ENCODE measurements at regions not wholly inside any gene's neighbourhood (a gene's known extent, or its start where the extent isn't known, plus 50 kb on each side); places are given as distances from the start of the nearest gene placed in this dataset.

- no peak overlapping the region for H2AFZ ChIP-seq (ENCODE audit: low read length, unreplicated experiment)
- peaks cover 14% of the 10 kb centered on the region for H3K4me1 ChIP-seq (ENCODE audit: control insufficient read depth, insufficient read depth, low read length, unreplicated experiment)
- H3K79me2 ChIP-seq (ENCODE audit: control insufficient read depth, insufficient read depth, low read length, unreplicated experiment), result no peaks in the 10 kb centered on the region
- no peak overlapping the region for H3K27ac ChIP-seq (ENCODE audit: low read depth, low read length)
- H3K36me3 ChIP-seq (ENCODE audit: insufficient read depth, low read length), result no peaks in the 10 kb centered on the region
- H3K4me3 ChIP-seq (ENCODE audit: low read depth, low read length), result no peak overlapping the region
- peaks cover 4% of the 10 kb centered on the region; the same call in 1 of the 2 replicates for H3K27me3 ChIP-seq (ENCODE audit: insufficient read depth, low read length)
Observed at GRCh38 chr16:86378831-86379504, 131.4 kb upstream of the FOXF1 start.

GRCh38 chr16:86379505-86379846, 130.9 kb upstream of the FOXF1 start:
- Histone ChIP-seq H3K4me1 (ENCODE audit: control insufficient read depth, insufficient read depth, low read length, unreplicated experiment) (peaks cover 18% of the 10 kb centered on the region), H3K27me3 (ENCODE audit: insufficient read depth, low read length) (peaks cover 4% of the 10 kb centered on the region; the same call in 1 of the 2 replicates), H3K27ac (ENCODE audit: low read depth, low read length) (no peak overlapping the region), H3K4me3 (ENCODE audit: low read depth, low read length) (no peak overlapping the region), H3K36me3 (ENCODE audit: insufficient read depth, low read length) (no peaks in the 10 kb centered on the region), H2AFZ (ENCODE audit: low read length, unreplicated experiment) (no peak overlapping the region), H3K79me2 (ENCODE audit: control insufficient read depth, insufficient read depth, low read length, unreplicated experiment) (no peaks in the 10 kb centered on the region)

- H2AFZ ChIP-seq (ENCODE audit: low read length, unreplicated experiment), result no peak overlapping the region
- peaks cover 18% of the 10 kb centered on the region for H3K4me1 ChIP-seq (ENCODE audit: control insufficient read depth, insufficient read depth, low read length, unreplicated experiment)
- H3K79me2 ChIP-seq (ENCODE audit: control insufficient read depth, insufficient read depth, low read length, unreplicated experiment), result no peaks in the 10 kb centered on the region
- H3K27ac ChIP-seq (ENCODE audit: low read depth, low read length), result no peak overlapping the region
- peaks cover 4% of the 10 kb centered on the region; the same call in 1 of the 2 replicates for H3K27me3 ChIP-seq (ENCODE audit: insufficient read depth, low read length)
- no peak overlapping the region for H3K4me3 ChIP-seq (ENCODE audit: low read depth, low read length)
- no peaks in the 10 kb centered on the region for H3K36me3 ChIP-seq (ENCODE audit: insufficient read depth, low read length)
Observed at GRCh38 chr16:86380030-86380429, 130.3 kb upstream of the FOXF1 start.

- Histone ChIP-seq H3K79me2 (ENCODE audit: control insufficient read depth, insufficient read depth, low read length, unreplicated experiment) (no peaks in the 10 kb centered on the region), H3K4me1 (ENCODE audit: control insufficient read depth, insufficient read depth, low read length, unreplicated experiment) (peaks cover 10% of the 10 kb centered on the region), H3K27ac (ENCODE audit: low read depth, low read length) (no peak overlapping the region), H3K4me3 (ENCODE audit: low read depth, low read length) (no peak overlapping the region), H3K27me3 (ENCODE audit: insufficient read depth, low read length) (peaks cover 2% of the 10 kb centered on the region; the same call in 1 of the 2 replicates), H2AFZ (ENCODE audit: low read length, unreplicated experiment) (no peak overlapping the region), H3K36me3 (ENCODE audit: insufficient read depth, low read length) (no peaks in the 10 kb centered on the region)
Observed at GRCh38 chr16:86381491-86381890, 128.8 kb upstream of the FOXF1 start.

- no peaks in the 10 kb centered on the region for H3K36me3 ChIP-seq (ENCODE audit: insufficient read depth, low read length)
- H3K79me2 ChIP-seq (ENCODE audit: control insufficient read depth, insufficient read depth, low read length, unreplicated experiment), result no peaks in the 10 kb centered on the region
- peaks cover 16% of the 10 kb centered on the region for H3K4me1 ChIP-seq (ENCODE audit: control insufficient read depth, insufficient read depth, low read length, unreplicated experiment)
- H2AFZ ChIP-seq (ENCODE audit: low read length, unreplicated experiment), result no peak overlapping the region
- H3K27ac ChIP-seq (ENCODE audit: low read depth, low read length), result no peak overlapping the region
- no peak overlapping the region for H3K4me3 ChIP-seq (ENCODE audit: low read depth, low read length)
- no peaks in the 10 kb centered on the region for H3K27me3 ChIP-seq (ENCODE audit: insufficient read depth, low read length)
Observed at GRCh38 chr16:86382067-86382773, 128.1 kb upstream of the FOXF1 start.

- H3K27ac ChIP-seq (ENCODE audit: low read depth, low read length), result no peak overlapping the region
- no peak overlapping the region for H2AFZ ChIP-seq (ENCODE audit: low read length, unreplicated experiment)
- H3K4me3 ChIP-seq (ENCODE audit: low read depth, low read length), result no peak overlapping the region
- H3K79me2 ChIP-seq (ENCODE audit: control insufficient read depth, insufficient read depth, low read length, unreplicated experiment), result no peaks in the 10 kb centered on the region
- no peaks in the 10 kb centered on the region for H3K27me3 ChIP-seq (ENCODE audit: insufficient read depth, low read length)
- H3K36me3 ChIP-seq (ENCODE audit: insufficient read depth, low read length), result no peaks in the 10 kb centered on the region
- peaks cover 16% of the 10 kb centered on the region for H3K4me1 ChIP-seq (ENCODE audit: control insufficient read depth, insufficient read depth, low read length, unreplicated experiment)
Observed at GRCh38 chr16:86382774-86383407, 127.4 kb upstream of the FOXF1 start.

- H3K79me2 ChIP-seq (ENCODE audit: control insufficient read depth, insufficient read depth, low read length, unreplicated experiment), result no peaks in the 10 kb centered on the region
- H3K36me3 ChIP-seq (ENCODE audit: insufficient read depth, low read length), result no peaks in the 10 kb centered on the region
- H2AFZ ChIP-seq (ENCODE audit: low read length, unreplicated experiment), result no peak overlapping the region
- H3K4me1 ChIP-seq (ENCODE audit: control insufficient read depth, insufficient read depth, low read length, unreplicated experiment), result peaks cover 16% of the 10 kb centered on the region
- H3K4me3 ChIP-seq (ENCODE audit: low read depth, low read length), result no peak overlapping the region
- H3K27me3 ChIP-seq (ENCODE audit: insufficient read depth, low read length), result no peaks in the 10 kb centered on the region
- H3K27ac ChIP-seq (ENCODE audit: low read depth, low read length), result 0 out of 2 replicates have a peak overlapping the region, but pooled peaks have one; percentile 15
Observed at GRCh38 chr16:86383488-86384262, 126.7 kb upstream of the FOXF1 start.

- Histone ChIP-seq H3K27ac (ENCODE audit: low read depth, low read length) (0 out of 2 replicates have a peak overlapping the region, but pooled peaks have one; percentile 15), H3K36me3 (ENCODE audit: insufficient read depth, low read length) (no peaks in the 10 kb centered on the region), H3K4me1 (ENCODE audit: control insufficient read depth, insufficient read depth, low read length, unreplicated experiment) (peaks cover 16% of the 10 kb centered on the region), H3K27me3 (ENCODE audit: insufficient read depth, low read length) (no peaks in the 10 kb centered on the region), H3K4me3 (ENCODE audit: low read depth, low read length) (no peak overlapping the region), H2AFZ (ENCODE audit: low read length, unreplicated experiment) (no peak overlapping the region), H3K79me2 (ENCODE audit: control insufficient read depth, insufficient read depth, low read length, unreplicated experiment) (no peaks in the 10 kb centered on the region)
Observed at GRCh38 chr16:86384263-86384649, 126.1 kb upstream of the FOXF1 start.

GRCh38 chr16:86384980-86385379, 125.3 kb upstream of the FOXF1 start:
- no peak overlapping the region for H3K27ac ChIP-seq (ENCODE audit: low read depth, low read length)
- peaks cover 10% of the 10 kb centered on the region for H3K4me1 ChIP-seq (ENCODE audit: control insufficient read depth, insufficient read depth, low read length, unreplicated experiment)
- no peak overlapping the region for H2AFZ ChIP-seq (ENCODE audit: low read length, unreplicated experiment)

More at GRCh38 chr16:86384980-86385379, 125.3 kb upstream of the FOXF1 start:
- H3K4me3 ChIP-seq (ENCODE audit: low read depth, low read length), result no peak overlapping the region
- no peaks in the 10 kb centered on the region for H3K27me3 ChIP-seq (ENCODE audit: insufficient read depth, low read length)
- H3K79me2 ChIP-seq (ENCODE audit: control insufficient read depth, insufficient read depth, low read length, unreplicated experiment), result no peaks in the 10 kb centered on the region
- no peaks in the 10 kb centered on the region for H3K36me3 ChIP-seq (ENCODE audit: insufficient read depth, low read length)
